Stomach (tissue), 4 donors: ENCODE measurements at regions not wholly inside any gene's neighbourhood (a gene's known extent, or its start where the extent isn't known, plus 50 kb on each side); places are given as distances from the start of the nearest gene placed in this dataset.

ENCODE experiments used
- CTCF ChIP-seq, 7 experiments: fragments of 450-650 bp in 4 of 7; fragments of 200-600 bp in 3 of 7; sonication (generic) in 3 of 7; IDR thresholded peaks; one replicate each; pipeline ENCODE4 v1.5.1; 2016 to 2019; ENCODE audit warnings: antibody characterized with exemption in 7 of 7, control low read depth in 2 of 7, mild to moderate bottlenecking in 1 of 7
- EP300 ChIP-seq: sonication (generic); formaldehyde crosslinking; IDR thresholded peaks from one replicate; pipeline ENCODE4 v1.6.1; 2017; ENCODE audit warnings: antibody characterized with exemption
- POLR2AphosphoS5 ChIP-seq, 3 donors: sonication (generic); formaldehyde crosslinking; IDR thresholded peaks; one replicate each; pipeline ENCODE4 v1.6.1; 2016; ENCODE audit warnings: antibody characterized with exemption in 3 of 3

DNA sequence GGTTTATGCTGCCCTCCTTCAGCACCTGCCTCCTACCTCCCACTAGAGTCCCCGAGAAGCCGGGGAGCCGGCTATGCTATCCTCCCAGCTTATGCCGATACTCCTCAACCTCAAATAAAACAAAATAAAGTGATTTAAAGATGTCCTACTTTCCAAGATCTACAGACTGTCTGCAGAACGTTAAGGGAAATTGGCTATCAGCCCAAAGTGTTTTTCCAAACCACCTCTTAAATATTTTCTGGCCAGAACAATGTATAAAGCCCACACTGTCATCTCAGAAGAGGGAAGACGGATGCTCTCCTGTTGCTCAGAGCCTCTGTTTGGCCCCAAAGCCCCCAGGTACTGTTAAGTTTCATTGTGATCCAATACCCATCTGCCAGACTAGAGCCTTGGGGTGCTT is 54.0 kb upstream of the MGMT start:
- TF ChIP-seq CTCF (IDR thresholded peaks at IDR 0.05) (no peak), EP300 (no peak), POLR2AphosphoS5 (IDR thresholded peaks at IDR 0.05) (no peak)
